ENCODE measurements at regions not wholly inside any gene's neighbourhood (a gene's known extent, or its start where the extent isn't known, plus 50 kb on each side); places are given as distances from the start of the nearest gene placed in this dataset.

GRCh38 chr1:208809876-208810275 lies 565.7 kb upstream of the PLXNA2 start:
- POLR2A ChIA-PET, result no interaction called here
- DNase-seq (ENCODE audit: low read depth, low spot score), result no peak
- no peak for TF ChIP-seq CTCF (IDR thresholded peaks at IDR 0.05; ENCODE audit: insufficient read depth, low read length, missing control alignments)
- CTCF ChIA-PET, result no interaction called here
- no peak overlapping the region for H3K4me3 ChIP-seq (ENCODE audit: low read depth, low read length)

- CTCF ChIA-PET, result no interaction called here
- no peak for TF ChIP-seq CTCF (IDR thresholded peaks at IDR 0.05; ENCODE audit: insufficient read depth, low read length, missing control alignments)
- POLR2A ChIA-PET, result no interaction called here
- H3K4me3 ChIP-seq (ENCODE audit: low read depth, low read length), result no peak overlapping the region
- no peak for DNase-seq (ENCODE audit: low read depth, low spot score)
These were observed 574.7 kb upstream of the PLXNA2 start for GRCh38 chr1:208818770-208819445.

GRCh38 chr1:208820580-208821212 lies 576.5 kb upstream of the PLXNA2 start:
- CTCF ChIA-PET, result no interaction called here
- H3K4me3 ChIP-seq (ENCODE audit: low read depth, low read length), result no peak overlapping the region
- DNase-seq (ENCODE audit: low read depth, low spot score), result no peak
- TF ChIP-seq CTCF (IDR thresholded peaks at IDR 0.05; ENCODE audit: insufficient read depth, low read length, missing control alignments), result no peak
- POLR2A ChIA-PET, result no interaction called here

GRCh38 chr1:208821939-208822338 lies 577.8 kb upstream of the PLXNA2 start:
- TF ChIP-seq CTCF (IDR thresholded peaks at IDR 0.05; ENCODE audit: insufficient read depth, low read length, missing control alignments), result no peak
- no peak overlapping the region for H3K4me3 ChIP-seq (ENCODE audit: low read depth, low read length)
- ChIA-PET CTCF (no interaction called here), POLR2A (no interaction called here)
- DNase-seq (ENCODE audit: low read depth, low spot score), result no peak

- no peak for DNase-seq (ENCODE audit: low read depth, low spot score)
- POLR2A ChIA-PET, result no interaction called here
- CTCF ChIA-PET, result no interaction called here
- H3K4me3 ChIP-seq (ENCODE audit: low read depth, low read length), result no peak overlapping the region
- no peak for TF ChIP-seq CTCF (IDR thresholded peaks at IDR 0.05; ENCODE audit: insufficient read depth, low read length, missing control alignments)
These were observed 581.1 kb upstream of the PLXNA2 start for GRCh38 chr1:208825300-208825699.

- DNase-seq (ENCODE audit: low read depth, low spot score), result no peak
- TF ChIP-seq CTCF (IDR thresholded peaks at IDR 0.05; ENCODE audit: insufficient read depth, low read length, missing control alignments), result no peak
- no peak overlapping the region for H3K4me3 ChIP-seq (ENCODE audit: low read depth, low read length)
- POLR2A ChIA-PET, result no interaction called here
- CTCF ChIA-PET, result no interaction called here
These were observed 585.4 kb upstream of the PLXNA2 start for GRCh38 chr1:208829595-208829994.

Data from AG04449 (cell line).